Fibroblast of villous mesenchyme (primary cell): ENCODE measurements at regions not wholly inside any gene's neighbourhood (a gene's known extent, or its start where the extent isn't known, plus 50 kb on each side); places are given as distances from the start of the nearest gene placed in this dataset.

ENCODE experiments used
- DNase-seq: peaks from one replicate; pipeline ENCODE4 v3.0.0-alpha.2; 2010; ENCODE audit warnings: low read depth
- H3K4me3 ChIP-seq: 2 replicates; pipeline ENCODE4 v1.5.1; 2011; ENCODE audit warnings: low read depth, mild to moderate bottlenecking, low read length
- TF ChIP-seq, protein P1 (sequence below): IDR thresholded peaks from 2 replicates; pipeline ENCODE4 v1.5.1; 2012; ENCODE audit warnings: low read depth, mild to moderate bottlenecking, low read length; ENCODE audit not compliant: insufficient read depth

DNA sequence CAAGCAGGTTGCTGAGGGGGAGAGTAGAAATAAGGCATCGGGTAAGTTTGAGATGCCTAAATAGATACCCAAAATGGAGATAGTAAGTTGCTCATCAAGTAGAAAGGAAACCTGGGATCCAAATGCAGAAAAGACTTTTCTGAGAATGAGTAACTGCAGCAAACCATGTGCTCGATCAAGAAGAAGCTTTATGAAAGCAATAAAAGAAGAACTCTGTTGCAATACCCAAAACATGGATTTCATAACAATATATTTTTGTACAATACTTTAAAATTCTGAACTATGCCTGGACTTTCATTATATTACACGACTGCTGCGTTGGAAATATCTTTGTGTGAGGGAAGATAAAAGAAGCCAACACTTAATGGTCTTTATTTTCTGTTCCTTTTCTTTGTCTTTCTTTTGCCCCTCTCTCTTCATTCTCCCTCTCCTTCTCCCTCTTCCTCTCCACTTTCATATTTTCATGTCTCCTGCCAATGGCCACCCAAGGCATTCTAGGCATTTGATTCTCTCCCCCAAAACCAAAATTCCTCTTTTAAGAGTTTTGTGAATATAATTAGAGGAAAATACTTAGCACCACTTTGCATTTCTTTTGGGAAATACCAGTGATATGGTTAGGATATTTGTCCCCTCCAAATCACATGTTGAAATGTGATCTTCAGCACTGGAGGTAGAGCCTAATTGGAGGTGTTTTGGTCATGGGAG lies 257.6 kb downstream of the MREG start:
- TF ChIP-seq, protein P1, sequence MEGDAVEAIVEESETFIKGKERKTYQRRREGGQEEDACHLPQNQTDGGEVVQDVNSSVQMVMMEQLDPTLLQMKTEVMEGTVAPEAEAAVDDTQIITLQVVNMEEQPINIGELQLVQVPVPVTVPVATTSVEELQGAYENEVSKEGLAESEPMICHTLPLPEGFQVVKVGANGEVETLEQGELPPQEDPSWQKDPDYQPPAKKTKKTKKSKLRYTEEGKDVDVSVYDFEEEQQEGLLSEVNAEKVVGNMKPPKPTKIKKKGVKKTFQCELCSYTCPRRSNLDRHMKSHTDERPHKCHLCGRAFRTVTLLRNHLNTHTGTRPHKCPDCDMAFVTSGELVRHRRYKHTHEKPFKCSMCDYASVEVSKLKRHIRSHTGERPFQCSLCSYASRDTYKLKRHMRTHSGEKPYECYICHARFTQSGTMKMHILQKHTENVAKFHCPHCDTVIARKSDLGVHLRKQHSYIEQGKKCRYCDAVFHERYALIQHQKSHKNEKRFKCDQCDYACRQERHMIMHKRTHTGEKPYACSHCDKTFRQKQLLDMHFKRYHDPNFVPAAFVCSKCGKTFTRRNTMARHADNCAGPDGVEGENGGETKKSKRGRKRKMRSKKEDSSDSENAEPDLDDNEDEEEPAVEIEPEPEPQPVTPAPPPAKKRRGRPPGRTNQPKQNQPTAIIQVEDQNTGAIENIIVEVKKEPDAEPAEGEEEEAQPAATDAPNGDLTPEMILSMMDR = no peak
- peak; percentile 73 for DNase-seq
- no peak overlapping the region for H3K4me3 ChIP-seq

DNA sequence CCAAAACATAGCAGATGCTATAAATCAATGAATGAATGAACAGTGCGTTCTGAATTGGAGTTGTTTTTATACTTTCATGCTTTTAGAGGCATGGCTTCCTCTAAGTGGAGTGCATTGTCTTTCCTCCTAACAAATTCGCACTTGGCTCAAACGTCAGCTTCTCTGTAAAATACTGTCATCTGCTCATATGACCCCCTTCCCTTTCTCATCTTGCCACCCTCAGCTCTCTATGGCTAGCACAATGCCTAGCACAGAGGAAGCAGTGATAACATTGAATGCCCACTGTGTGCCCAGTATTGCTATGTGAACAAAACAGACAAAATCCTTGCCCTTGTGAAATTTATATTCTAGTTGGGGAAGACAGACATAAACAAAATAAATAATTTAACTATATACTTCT lies 258.8 kb downstream of the MREG start:
- DNase-seq = no peak
- TF ChIP-seq, protein P1 = no peak

GRCh38 chr2:215753808-215754207 lies 259.5 kb downstream of the MREG start:
- TF ChIP-seq, protein P1 = no peak
- H3K4me3 ChIP-seq = no peak overlapping the region
- no peak for DNase-seq

More for the DNA sequence above, 258.8 kb downstream of the MREG start:
- no peak overlapping the region for H3K4me3 ChIP-seq

GRCh38 chr2:215752991-215753390 lies 260.4 kb downstream of the MREG start:
- no peak overlapping the region for H3K4me3 ChIP-seq
- DNase-seq = no peak
- TF ChIP-seq, protein P1 = no peak

GRCh38 chr2:215752436-215752835 lies 260.9 kb downstream of the MREG start:
- TF ChIP-seq, protein P1 = no peak
- no peak for DNase-seq
- no peak overlapping the region for H3K4me3 ChIP-seq

DNA sequence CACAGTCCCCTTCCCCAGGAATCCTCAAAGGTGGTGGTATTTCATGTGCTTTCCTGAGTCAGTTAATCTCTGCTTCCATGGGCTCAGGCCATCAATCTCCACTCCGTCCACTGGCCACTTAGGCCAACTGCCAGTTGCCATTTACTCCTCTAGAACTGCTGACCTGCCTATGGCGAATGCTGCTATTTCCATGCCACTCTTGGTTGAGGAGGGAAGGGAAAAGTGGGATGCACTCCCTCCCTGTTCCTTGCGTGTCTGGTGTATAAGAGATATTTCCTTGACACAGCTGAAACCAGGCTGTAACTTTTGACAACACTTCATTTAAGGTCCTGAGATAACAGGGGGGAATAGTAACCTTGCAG lies 261.5 kb downstream of the MREG start:
- TF ChIP-seq, protein P1 = no peak
- no peak for DNase-seq
- no peak overlapping the region for H3K4me3 ChIP-seq
